Ramos (cell line): ENCODE measurements at regions not wholly inside any gene's neighbourhood (a gene's known extent, or its start where the extent isn't known, plus 50 kb on each side); places are given as distances from the start of the nearest gene placed in this dataset.

ENCODE experiments used
- in situ Hi-C: fragments of 300-500 bp; cut with MboI; formaldehyde crosslinking; loops from one replicate; pipeline ENCODE4 v1.14.3; 2022; ENCODE audit warnings: low sequenced_read_pairs; ENCODE audit not compliant: unreplicated experiment

DNA sequence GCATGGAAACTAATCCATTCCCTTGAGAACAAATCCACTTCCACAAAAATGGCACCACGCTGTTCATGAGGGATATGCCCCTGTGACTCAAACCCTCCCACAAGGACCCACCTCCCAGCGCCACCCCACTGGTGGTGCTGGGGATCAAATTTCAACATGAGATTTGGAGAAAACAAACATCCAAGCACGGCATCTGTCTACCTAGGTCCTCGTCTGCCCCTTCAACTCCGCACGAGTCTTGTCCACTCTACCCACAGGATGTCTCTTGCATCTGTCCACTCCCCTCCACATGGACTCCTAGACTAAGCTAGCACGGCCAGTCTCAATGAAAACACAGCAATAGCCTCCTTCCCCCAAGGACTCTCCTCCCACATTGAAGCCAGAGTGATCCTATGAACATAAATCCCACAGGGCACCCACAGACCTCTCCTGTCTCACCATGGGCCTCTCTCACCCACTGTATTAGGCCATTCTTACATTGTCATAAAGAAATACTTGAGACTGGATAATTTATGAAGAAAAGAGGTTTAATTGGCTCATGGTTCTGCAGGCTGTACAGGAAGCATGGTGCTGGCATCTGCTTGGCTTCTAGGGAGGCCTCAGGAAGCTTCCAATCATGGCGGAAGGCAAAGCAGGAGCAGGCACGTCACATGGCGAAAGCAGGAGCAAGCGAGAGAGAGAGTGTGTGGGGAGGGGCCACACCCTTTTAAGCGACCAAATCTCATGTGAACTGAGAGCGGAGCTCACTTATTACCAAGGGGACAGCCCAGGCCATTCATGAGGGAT, 101.4 kb downstream of the TOMM20 start:
- in situ Hi-C loops: no loop called here

DNA sequence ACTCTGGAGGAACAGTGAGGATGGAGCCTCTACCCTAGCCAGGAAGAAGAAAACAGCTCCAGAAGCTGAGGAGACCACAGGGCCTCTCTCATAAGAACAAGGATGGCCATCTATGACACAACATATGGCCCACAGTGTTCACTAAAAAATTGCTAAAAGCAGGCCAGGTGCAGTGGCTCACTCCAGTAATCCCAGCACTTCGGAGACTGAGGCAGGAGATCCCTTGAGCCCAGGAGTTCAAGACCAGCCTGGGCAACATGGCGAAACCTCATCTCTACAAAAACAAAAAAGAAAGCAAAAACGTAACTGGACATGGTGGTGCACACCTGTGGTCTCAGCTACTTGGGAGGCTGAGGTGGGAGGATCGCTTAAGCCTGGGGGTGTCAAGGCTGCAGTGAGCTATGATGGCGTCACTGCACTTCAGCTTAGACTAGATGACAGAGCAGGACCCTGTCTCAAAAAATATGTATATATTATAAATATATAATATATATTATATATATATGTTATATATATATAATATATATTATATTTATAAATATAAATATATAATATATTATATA, 103.1 kb downstream of the TOMM20 start:
- in situ Hi-C loops: no loop called here

DNA sequence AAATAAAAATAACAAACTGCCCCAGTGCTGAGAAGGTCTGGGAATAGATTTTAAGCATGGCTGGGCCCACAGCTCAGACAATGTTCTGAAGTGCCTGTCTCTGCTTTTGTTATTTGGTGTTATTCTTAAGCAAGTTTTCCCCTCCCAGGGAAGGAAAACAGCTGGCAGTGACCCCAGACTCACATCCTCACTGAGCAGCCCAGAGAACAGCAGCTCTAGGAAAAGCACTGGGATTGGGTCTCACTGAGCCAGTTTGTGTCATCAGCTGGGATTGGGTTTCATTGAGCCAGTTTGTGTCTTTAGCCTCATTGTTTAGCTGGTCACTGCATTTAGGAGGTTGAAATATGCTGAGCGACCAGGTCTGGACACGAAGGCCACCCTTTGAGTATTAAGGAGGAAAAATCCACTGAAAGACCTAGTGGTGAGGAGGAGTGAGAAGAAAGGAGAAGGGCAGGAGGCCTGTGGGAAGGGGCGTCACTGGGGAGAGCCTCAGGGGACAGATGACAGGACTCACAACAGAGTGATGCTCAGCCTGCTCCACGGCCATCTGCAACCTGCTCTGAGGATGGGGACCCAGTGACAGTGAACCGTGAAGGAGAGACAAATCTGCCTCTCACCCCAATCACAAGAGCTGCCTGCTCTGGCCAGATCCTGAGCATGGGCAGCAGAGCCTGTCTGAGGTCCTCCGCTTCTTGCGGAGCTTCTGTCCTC, 103.8 kb downstream of the TOMM20 start:
- in situ Hi-C loops: no loop called here

DNA sequence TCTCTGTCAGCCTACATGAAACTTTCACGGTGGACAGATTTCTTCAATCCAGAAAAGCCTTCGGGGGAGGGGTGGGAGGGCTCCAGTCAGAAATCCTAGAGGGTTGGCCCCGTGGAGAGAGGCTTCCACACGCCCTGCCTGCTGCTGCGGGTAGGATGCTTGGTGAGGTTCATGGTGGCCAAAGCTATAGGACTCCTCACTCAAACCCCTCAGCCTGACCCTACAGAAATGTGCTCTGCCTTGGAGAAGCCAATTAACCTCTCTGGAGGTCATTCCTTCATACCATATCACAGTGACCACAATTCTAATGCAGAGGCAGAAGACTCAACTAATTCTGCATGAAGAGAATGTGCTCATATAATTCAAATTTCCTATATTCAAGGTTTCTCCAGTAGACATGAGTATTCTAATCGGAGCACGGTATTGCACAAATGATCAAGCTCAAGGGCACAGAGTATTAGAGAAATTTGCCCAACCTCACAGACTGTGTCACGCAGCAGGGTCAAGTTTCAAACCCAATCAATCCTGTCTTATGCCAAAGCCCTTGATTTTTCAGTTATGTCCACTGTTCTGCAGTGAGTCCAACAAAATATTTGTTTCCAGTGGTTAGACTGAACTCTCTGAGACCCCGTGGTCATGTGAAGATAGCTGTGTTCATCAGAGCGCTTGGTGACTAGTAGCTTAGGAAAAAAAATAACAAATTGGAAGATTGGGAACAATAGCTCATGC, 104.8 kb downstream of the TOMM20 start:
- in situ Hi-C loops: no loop called here

DNA sequence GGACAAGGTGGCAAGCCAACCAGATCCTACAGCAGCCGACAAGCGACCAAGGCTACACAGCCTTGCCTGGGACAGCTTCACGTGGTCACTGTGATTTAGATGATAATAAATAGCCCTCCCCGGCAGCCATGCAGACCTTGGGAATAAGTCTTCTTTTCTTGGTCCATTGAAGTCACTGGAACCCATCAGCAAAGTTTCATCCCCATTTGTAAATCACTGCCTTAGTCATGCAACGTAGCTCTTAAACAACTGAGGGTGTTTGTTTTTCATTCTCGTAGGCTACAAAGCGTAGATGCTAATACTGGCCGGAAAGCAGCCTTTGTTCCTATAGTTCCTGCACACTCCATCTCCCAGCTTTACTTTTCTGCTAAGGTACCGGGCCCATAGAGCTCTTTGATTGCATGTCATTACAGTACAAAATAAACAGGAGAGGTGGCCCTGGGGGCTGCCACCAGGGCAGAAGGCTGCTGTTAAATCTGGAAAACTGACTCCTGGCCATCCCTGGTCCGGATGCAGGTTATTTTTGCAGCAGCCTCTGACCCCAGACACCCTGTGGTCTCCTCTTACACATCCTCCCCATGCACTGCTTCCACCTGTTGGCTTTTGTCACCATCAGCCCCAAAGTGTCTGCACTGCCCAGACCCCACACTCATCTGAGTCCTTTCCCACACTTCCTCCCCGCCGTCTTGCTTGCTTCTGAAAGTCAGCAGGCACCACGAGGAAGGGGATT, 105.5 kb downstream of the TOMM20 start:
- in situ Hi-C loops: no loop called here

DNA sequence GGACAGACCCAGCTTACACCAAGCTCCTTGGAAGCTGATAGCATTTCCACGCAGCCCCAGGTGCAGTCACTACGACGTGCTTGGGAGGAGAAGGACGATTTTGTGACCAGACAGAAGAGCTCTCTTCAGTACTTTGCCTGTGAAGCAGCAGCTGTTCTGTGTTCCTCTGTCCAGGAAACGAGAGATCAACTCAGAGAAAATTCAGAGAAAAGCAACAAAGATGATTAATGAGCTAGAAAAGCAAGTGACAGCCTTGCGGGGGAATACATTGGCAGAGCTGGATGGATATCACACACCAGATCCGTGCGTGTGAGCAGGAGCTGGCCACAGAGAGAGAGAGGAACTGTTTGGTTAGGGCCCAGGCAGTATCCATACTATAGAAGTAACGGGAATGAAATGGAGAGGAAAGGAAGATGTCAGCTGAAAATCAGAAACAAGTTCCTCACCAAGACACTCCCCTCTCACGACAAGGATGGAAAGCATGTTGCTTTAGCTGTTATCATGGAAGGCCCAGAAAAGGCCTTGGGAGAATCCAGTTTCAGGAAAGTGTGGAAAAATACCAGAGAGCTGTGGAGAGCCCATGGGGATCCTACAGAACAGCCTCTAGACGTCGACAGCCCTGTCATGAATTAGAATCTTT, 106.2 kb downstream of the TOMM20 start:
- in situ Hi-C loops: no loop called here

DNA sequence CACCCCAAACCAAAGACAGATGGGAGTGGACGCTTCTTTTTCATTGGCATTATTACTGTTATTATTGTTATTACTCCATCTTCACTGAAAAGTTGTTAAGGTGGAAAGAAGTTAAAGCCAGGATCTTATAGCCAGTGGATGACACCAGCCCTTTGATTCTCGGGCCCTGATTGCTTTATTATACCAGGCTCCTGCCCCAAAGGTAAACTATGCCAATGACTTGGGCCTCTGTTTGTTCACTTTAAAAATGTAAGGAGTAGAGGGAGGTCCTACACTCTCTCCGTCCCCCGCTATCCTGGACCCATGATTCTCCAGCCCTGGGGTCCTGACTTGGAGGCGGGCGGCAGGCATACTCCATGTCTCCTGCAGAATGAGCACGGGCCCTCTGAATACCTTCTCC, 106.8 kb downstream of the TOMM20 start:
- in situ Hi-C loops: no loop called here

DNA sequence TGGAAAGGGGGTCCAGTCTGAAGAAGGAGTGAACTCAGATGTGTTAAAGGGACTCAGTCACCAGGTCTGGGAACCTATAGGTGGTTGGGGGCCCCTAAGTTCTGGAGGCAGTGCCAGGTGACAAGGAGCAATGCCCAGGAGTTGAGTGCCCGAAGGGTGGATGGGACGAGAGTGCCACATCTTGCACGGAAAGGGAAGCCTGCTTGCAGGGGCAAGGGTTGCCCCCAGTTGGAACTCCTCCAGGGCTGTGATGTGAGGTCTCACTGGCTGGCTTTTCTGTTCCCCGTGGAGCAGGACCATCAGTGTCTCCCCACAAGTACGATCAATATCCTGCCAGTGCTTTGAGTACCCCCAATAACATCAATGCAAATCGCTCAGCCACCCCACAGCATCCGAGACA, 107.3 kb downstream of the TOMM20 start:
- in situ Hi-C loops: no loop called here

DNA sequence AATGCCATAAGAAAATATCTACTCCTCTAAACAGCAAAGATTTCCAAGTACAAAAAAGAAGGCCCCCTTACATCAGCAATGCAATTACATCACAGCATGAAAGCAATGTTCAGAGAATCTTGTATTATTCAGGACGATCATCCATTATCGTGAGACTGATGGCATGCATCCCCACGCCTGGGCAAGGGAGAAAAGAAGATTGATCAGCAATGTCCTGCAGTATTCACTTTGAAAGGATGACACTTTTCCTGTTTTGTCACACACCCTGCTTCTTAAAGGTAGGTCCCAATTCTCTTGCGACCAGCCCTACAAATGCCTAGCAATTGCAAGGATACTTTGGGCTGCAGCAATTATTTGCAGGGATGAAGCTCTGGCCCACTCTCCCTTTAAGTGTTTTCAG, 108.7 kb downstream of the TOMM20 start:
- in situ Hi-C loops: no loop called here

DNA sequence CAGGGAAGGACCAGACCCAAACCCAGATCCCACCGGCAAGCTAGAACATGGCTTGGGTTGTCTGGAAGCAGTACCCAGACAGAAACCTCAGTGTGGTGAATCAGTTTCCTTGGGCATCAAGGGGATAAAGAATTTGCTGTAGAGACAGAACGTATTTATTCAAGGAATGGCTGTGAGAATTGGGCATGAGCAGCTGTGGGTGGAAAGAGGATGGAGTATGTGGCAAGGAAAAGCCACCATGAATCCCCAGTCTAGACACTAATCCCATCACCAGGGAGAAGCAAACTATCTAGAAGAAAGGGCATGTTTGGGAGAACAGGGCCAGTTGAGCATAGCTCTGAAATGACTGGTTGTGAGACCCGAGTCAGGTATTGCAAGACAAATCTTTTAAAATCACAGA, 109.2 kb downstream of the TOMM20 start:
- in situ Hi-C loops: no loop called here

DNA sequence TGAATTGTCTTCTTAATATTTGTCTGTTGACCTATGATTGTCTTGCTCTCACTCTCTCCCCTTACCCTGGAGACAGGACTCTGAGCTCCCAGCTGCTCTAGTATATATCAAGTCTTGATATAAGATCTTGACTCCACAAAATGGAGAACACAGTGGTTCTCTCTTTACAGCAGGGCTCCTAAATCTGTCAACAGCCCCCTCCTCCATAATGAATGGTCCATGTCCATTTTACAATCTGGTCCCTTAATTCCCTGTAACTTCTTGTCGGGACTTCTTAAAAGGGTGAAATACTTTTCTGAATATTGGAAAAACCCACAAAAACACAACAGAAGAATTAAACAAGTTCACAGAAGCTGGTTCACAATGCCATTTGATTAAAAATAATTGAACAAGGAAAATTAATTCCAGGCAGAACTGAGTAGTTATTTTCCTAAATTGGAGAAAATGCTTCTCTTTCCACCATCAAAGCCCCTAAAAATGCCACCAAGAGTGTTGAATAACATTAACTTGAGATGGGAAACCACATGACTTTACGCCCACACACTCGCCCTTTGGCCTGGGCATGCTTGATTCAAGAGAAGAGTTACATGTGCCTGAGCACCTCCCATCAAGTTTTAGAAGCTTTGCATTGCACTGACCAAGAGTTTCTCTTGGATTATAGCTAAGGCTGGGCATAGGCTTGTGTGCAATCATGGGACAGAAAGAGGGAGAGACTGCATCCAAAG, 109.8 kb downstream of the TOMM20 start:
- in situ Hi-C loops: no loop called here

DNA sequence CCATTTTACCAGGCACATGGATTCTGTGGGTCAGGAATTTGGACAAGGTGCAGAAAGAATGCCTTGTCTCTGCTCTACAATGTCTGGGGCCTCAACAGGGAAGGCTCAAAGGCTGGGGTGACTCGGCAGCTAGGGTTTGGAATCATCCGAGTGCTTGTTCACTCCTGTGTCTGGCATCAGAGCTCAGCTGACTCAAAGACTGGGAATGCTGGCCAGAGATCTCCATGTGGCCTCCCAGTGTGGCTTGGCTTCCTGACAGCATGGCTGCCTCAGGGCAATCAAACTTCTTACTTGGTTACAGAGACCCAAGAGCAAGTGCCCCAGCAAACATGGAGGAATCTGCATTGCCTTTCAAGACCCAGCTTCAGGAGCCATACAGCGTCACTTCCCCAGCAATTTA, 110.5 kb downstream of the TOMM20 start:
- in situ Hi-C loops: no loop called here

DNA sequence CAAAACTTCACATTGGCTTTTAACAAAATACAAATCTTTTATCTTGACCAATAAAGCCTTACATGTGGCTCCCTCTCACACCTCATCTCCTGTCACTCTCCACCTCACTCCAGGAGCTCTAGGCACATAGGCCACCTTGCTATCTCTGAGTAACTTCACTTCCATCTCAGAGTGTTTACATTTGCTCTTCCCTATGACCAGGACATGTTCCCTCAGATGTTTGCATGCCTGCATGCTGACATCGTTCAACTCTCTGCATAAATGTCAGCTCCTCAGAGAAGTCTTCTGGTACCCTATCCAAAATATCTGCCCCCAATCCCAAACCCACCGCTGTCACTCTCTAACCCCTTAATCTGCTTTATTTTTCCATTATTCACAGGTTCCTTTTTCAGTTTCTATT, 110.9 kb downstream of the TOMM20 start:
- in situ Hi-C loops: no loop called here

DNA sequence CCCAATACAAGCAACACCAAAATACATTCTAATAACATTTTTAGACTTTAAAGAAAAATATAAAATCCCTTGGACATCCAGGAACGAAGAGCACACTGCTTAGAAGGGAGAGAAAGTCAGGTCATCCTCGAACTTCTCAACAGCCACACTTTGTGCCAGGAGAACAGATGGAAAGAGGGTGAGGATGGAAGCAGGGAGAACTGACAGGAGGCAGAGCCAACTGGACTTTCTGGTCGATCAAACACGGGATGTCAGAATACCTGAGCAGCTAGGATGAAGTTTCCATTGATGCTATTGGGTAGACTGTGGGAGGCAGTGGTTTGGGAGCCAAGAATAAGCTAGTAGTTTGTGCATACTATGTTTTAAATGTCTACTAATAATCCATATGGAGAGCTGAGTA, 111.4 kb downstream of the TOMM20 start:
- in situ Hi-C loops: no loop called here

DNA sequence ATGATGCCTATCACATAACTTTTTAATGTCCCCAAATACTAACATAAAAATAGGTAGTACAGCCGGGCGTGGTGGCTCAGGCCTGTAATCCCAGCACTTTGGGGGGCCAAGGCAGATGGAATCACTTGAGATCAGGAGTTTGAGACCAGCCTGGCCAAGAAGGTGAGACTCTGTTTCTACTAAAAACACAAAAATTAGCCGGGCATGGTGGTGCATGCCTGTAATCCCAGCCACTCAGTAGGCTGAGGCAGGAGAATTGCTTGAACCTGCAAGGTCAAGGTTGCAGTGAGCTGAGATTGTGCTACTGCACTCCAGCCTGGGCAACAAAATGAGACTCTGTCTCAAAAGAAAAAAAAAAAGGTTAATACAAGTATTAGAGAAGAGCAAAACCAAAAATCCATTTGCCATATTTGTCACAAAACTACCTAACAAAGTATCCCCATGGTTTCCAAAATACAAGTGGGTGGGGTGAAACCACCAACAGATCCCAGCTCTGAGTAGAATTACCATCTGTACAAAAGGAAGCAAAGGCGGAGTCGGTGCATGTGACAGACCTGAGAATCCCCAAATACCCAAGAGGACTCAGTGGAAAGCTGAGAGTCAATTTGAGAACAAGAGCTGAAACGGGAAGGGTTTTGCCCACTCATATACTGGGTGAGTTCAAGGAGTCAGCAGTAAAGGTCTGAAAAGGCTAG, 113.2 kb downstream of the TOMM20 start:
- in situ Hi-C loops: no loop called here

DNA sequence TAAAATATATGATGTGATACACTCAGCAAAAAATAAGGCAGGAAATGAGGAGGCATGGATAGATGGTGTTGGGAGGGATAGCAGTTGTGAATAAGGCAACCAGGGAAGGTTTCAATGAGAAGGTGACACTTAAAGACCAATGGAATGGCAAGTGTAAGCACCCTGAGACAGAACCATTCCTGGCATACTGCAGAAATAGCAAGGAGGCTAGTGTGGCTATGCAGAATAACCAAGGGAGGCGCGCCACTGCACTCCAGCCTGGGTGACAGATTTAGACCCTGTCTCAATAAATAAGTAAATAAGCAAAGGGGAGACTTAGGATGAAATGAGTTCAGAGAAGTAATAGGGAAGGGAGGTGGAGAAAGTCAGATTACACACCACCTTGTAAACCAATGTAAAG, 113.9 kb downstream of the TOMM20 start:
- in situ Hi-C loops: no loop called here

DNA sequence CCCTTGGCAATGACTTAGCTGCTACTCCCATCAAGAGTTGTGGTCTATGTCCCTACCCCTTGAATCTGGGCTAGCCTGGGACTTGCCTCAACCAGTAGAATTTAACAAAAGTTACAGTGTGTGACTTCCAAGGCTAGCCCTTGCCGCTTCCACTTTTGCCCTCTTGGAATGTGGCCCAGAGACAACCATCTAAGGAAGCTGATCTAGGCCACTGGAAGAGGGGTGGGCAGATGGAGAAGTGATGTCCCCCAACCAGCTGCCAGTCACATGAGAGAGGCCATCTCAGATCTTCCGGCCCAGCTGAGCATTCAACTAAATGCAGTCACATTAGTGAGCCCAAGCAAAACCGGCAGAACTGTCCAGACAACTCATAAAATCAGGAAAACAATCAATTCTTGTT, 115.1 kb downstream of the TOMM20 start:
- in situ Hi-C loops: no loop called here

DNA sequence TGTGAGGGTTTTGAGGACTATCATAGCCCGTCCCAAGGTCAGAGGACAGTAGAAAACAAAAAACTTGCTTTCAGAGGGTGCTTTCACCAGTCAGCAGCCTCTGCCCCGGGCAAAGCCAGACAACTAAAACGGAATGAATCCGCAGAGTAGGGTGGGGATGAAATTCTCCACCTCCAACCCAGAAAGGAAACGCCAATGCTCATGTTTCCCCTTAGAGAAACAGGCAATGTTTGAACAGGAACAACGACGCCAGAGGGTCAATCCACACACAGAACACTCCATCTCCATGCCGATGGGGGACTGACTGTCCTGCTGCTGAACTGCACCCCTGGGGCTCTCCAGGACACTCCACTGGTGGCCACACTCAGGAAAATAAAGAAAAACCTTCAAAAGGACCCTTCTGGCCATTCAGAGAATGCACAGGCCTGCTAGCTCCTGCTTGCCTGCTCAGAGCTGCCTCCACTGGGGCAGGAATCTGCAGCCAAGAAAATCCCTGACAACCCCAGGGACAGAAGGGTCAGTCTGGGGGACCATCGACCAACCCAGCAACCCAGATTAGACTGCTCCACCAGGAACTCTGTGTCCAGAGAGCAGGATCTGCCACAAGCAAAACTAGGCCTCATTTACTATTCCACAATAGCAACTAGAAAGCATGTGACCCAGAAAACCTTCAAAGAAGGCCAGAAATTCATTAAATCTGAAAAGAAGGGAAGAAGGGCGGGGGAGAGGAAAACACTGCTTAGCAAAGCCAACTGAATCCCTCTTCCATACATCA, 116.0 kb downstream of the TOMM20 start:
- in situ Hi-C loops: no loop called here
